ENCODE measurements at regions not wholly inside any gene's neighbourhood (a gene's known extent, or its start where the extent isn't known, plus 50 kb on each side); places are given as distances from the start of the nearest gene placed in this dataset.
"Not testable (repeated sequence)": the region's sequence is repeated elsewhere in the genome, so short reads cannot be mapped to it uniquely, and the experiment has no call there.

GRCh38 chr7:118944271-118944670 lies 719.8 kb downstream of the ANKRD7 start:
- TF ChIP-seq CTCF (IDR thresholded peaks at IDR 0.05; ENCODE audit: control extremely low read depth, extremely low read depth) = no peak
- Histone ChIP-seq H3K36me3 (ENCODE audit: control insufficient read depth in 4 of 4, insufficient read depth in 4 of 4, low read length in 4 of 4) (no peaks in the 10 kb centered on the region), H3K4me3 (no peak overlapping the region), H3K9me3 (ENCODE audit: control insufficient read depth in 4 of 4, insufficient read depth in 3 of 4, low read length in 3 of 4) (no peaks in the 10 kb centered on the region), H3K4me1 (ENCODE audit: control insufficient read depth in 5 of 5, insufficient read depth in 5 of 5, low read length in 5 of 5) (no peaks in the 10 kb centered on the region), H3K27me3 (ENCODE audit: control insufficient read depth in 3 of 3, insufficient read depth in 3 of 3, low read length in 2 of 3) (no peaks in the 10 kb centered on the region), H3K9ac (ENCODE audit: insufficient read depth in 1 of 2, low read length in 2 of 2) (no peak overlapping the region), H3K27ac (ENCODE audit: low read depth in 1 of 2, low read length in 1 of 2) (no peak overlapping the region)
- ATAC-seq (ENCODE audit: insufficient read depth, low FRiP score) (no peak), DNase-seq (no peak)
- 90 to 94% methylated on average over 5 of the region's 5 CpGs for WGBS, 2 donors

- 87 to 91% methylated on average over 13 of the region's 13 CpGs for WGBS, 2 donors
- no peaks in the 10 kb centered on the region for H3K4me1 ChIP-seq (ENCODE audit: control insufficient read depth in 5 of 5, insufficient read depth in 5 of 5, low read length in 5 of 5)
- no peak overlapping the region for H3K9ac ChIP-seq (ENCODE audit: insufficient read depth in 1 of 2, low read length in 2 of 2)
- ATAC-seq (ENCODE audit: insufficient read depth, low FRiP score) (no peak), DNase-seq (no peak)
- H3K9me3 ChIP-seq (ENCODE audit: control insufficient read depth in 4 of 4, insufficient read depth in 3 of 4, low read length in 3 of 4) = peaks cover 0 to 2% (median 0%) of the 10 kb centered on the region in 4 donors
- H3K4me3 ChIP-seq = no peak overlapping the region
- no peaks in the 10 kb centered on the region for H3K27me3 ChIP-seq (ENCODE audit: control insufficient read depth in 3 of 3, insufficient read depth in 3 of 3, low read length in 2 of 3)
- H3K36me3 ChIP-seq (ENCODE audit: control insufficient read depth in 4 of 4, insufficient read depth in 4 of 4, low read length in 4 of 4) = no peaks in the 10 kb centered on the region
- no peak for TF ChIP-seq CTCF (IDR thresholded peaks at IDR 0.05; ENCODE audit: control extremely low read depth, extremely low read depth)
- H3K27ac ChIP-seq (ENCODE audit: low read depth in 1 of 2, low read length in 1 of 2) = no peak overlapping the region
These were observed 721.6 kb downstream of the ANKRD7 start for GRCh38 chr7:118945911-118946682.

- DNase-seq = no peak
- no peaks in the 10 kb centered on the region for H3K4me1 ChIP-seq (ENCODE audit: control insufficient read depth in 5 of 5, insufficient read depth in 5 of 5, low read length in 5 of 5)
- no peaks in the 10 kb centered on the region for H3K36me3 ChIP-seq (ENCODE audit: control insufficient read depth in 4 of 4, insufficient read depth in 4 of 4, low read length in 4 of 4)
- no peak overlapping the region for H3K9ac ChIP-seq (ENCODE audit: insufficient read depth in 1 of 2, low read length in 2 of 2)
- no peak for TF ChIP-seq CTCF (IDR thresholded peaks at IDR 0.05; ENCODE audit: control extremely low read depth, extremely low read depth)
- peaks cover 0 to 2% (median under 1%) of the 10 kb centered on the region in 4 donors for H3K9me3 ChIP-seq (ENCODE audit: control insufficient read depth in 4 of 4, insufficient read depth in 3 of 4, low read length in 3 of 4)
- no peak for ATAC-seq (ENCODE audit: insufficient read depth, low FRiP score)
- H3K4me3 ChIP-seq = no peak overlapping the region
- H3K27ac ChIP-seq (ENCODE audit: low read depth in 1 of 2, low read length in 1 of 2) = no peak overlapping the region
- no peaks in the 10 kb centered on the region for H3K27me3 ChIP-seq (ENCODE audit: control insufficient read depth in 3 of 3, insufficient read depth in 3 of 3, low read length in 2 of 3)
These were observed 724.0 kb downstream of the ANKRD7 start for GRCh38 chr7:118948508-118948907.

- no peaks in the 10 kb centered on the region for H3K27me3 ChIP-seq (ENCODE audit: control insufficient read depth in 3 of 3, insufficient read depth in 3 of 3, low read length in 2 of 3)
These were observed 724.5 kb downstream of the ANKRD7 start for GRCh38 chr7:118949031-118949430.

GRCh38 chr7:118956285-118956684 lies 731.8 kb downstream of the ANKRD7 start:
- ATAC-seq (ENCODE audit: insufficient read depth, low FRiP score); H3K27ac ChIP-seq (ENCODE audit: low read depth in 1 of 2, low read length in 1 of 2); H3K9ac ChIP-seq (ENCODE audit: insufficient read depth in 1 of 2, low read length in 2 of 2); H3K9me3 ChIP-seq (ENCODE audit: control insufficient read depth in 4 of 4, insufficient read depth in 3 of 4, low read length in 3 of 4); H3K36me3 ChIP-seq (ENCODE audit: control insufficient read depth in 4 of 4, insufficient read depth in 4 of 4, low read length in 4 of 4); H3K4me3 ChIP-seq; DNase-seq; H3K4me1 ChIP-seq (ENCODE audit: control insufficient read depth in 5 of 5, insufficient read depth in 5 of 5, low read length in 5 of 5); H3K27me3 ChIP-seq (ENCODE audit: control insufficient read depth in 3 of 3, insufficient read depth in 3 of 3, low read length in 2 of 3): not testable (repeated sequence)
- WGBS, 2 donors = 47 to 72% methylated on average over 2 of the region's 2 CpGs

More at GRCh38 chr7:118949031-118949430, 724.5 kb downstream of the ANKRD7 start:
- no peak for ATAC-seq (ENCODE audit: insufficient read depth, low FRiP score)
- no peak overlapping the region for H3K27ac ChIP-seq (ENCODE audit: low read depth in 1 of 2, low read length in 1 of 2)
- no peak overlapping the region for H3K9ac ChIP-seq (ENCODE audit: insufficient read depth in 1 of 2, low read length in 2 of 2)
- no peaks in the 10 kb centered on the region for H3K4me1 ChIP-seq (ENCODE audit: control insufficient read depth in 5 of 5, insufficient read depth in 5 of 5, low read length in 5 of 5)
- DNase-seq = no peak
- H3K36me3 ChIP-seq (ENCODE audit: control insufficient read depth in 4 of 4, insufficient read depth in 4 of 4, low read length in 4 of 4) = no peaks in the 10 kb centered on the region
- H3K4me3 ChIP-seq = no peak overlapping the region
- peaks cover 0 to 4% (median under 1%) of the 10 kb centered on the region in 4 donors for H3K9me3 ChIP-seq (ENCODE audit: control insufficient read depth in 4 of 4, insufficient read depth in 3 of 4, low read length in 3 of 4)
- TF ChIP-seq CTCF (IDR thresholded peaks at IDR 0.05; ENCODE audit: control extremely low read depth, extremely low read depth) = no peak
- 81 to 83% methylated on average over 1 of the region's 1 CpG for WGBS, 2 donors
